Neural progenitor cell (in vitro differentiated cells): ENCODE measurements at regions not wholly inside any gene's neighbourhood (a gene's known extent, or its start where the extent isn't known, plus 50 kb on each side); places are given as distances from the start of the nearest gene placed in this dataset.

Source experiments
- DNase-seq: peaks from one replicate; pipeline ENCODE4 v3.0.0-alpha.2; 2016; ENCODE audit warnings: low spot score
- H2AFZ ChIP-seq: fragments of 200-600 bp; sonication (generic); replicated peaks from 2 replicates; pipeline ENCODE4 v1.6.1; 2016; ENCODE audit warnings: antibody characterized with exemption
- H3F3A ChIP-seq: fragments of 200-600 bp; sonication (generic); 2 replicates; pipeline ENCODE4 v1.6.1; 2016; ENCODE audit warnings: antibody characterized with exemption, low read depth
- H3K27ac ChIP-seq: fragments of 200-600 bp; sonication (generic); 2 replicates; pipeline ENCODE4 v1.5.1; 2016; ENCODE audit warnings: mild to moderate bottlenecking
- H3K27me3 ChIP-seq: fragments of 200-600 bp; sonication (generic); 2 replicates; pipeline ENCODE4 v1.6.1; 2016; ENCODE audit warnings: mild to moderate bottlenecking, moderate library complexity
- H3K36me3 ChIP-seq: fragments of 200-600 bp; sonication (generic); 2 replicates; pipeline ENCODE4 v1.5.1; 2016
- H3K4me1 ChIP-seq: fragments of 200-600 bp; sonication (generic); 2 replicates; pipeline ENCODE4 v1.6.1; 2016; ENCODE audit warnings: mixed run types
- H3K4me2 ChIP-seq: fragments of 200-600 bp; sonication (generic); 2 replicates; pipeline ENCODE4 v1.6.1; 2016
- H3K4me3 ChIP-seq: fragments of 200-600 bp; sonication (generic); 2 replicates; pipeline ENCODE4 v1.5.1; 2016
- H3K79me2 ChIP-seq: fragments of 200-600 bp; sonication (generic); 2 replicates; pipeline ENCODE4 v1.6.1; 2016; ENCODE audit warnings: low read depth
- H3K9ac ChIP-seq: fragments of 200-600 bp; sonication (generic); 2 replicates; pipeline ENCODE4 v1.6.1; 2016
- H3K9me3 ChIP-seq: fragments of 200-600 bp; sonication (generic); 2 replicates; pipeline ENCODE4 v1.5.1; 2016; ENCODE audit warnings: low read depth
- H4K20me1 ChIP-seq: fragments of 200-600 bp; sonication (generic); 2 replicates; pipeline ENCODE4 v1.6.1; 2016; ENCODE audit warnings: low read depth
- H3K27ac Mint-ChIP-seq: 3 replicates; pipeline ENCODE4 v1.8.0; 2021; ENCODE audit warnings: mixed read lengths
- H3K27me3 Mint-ChIP-seq: 2 replicates; pipeline ENCODE4 v1.8.0; 2022; ENCODE audit warnings: low read depth, mild to moderate bottlenecking, inconsistent platforms, moderate library complexity, mixed read lengths; ENCODE audit not compliant: insufficient read depth
- H3K36me3 Mint-ChIP-seq: 3 replicates; pipeline ENCODE4 v1.8.0; 2021; ENCODE audit warnings: mixed read lengths
- H3K4me1 Mint-ChIP-seq: 3 replicates; pipeline ENCODE4 v1.8.0; 2021; ENCODE audit warnings: mixed read lengths
- H3K4me3 Mint-ChIP-seq: 3 replicates; pipeline ENCODE4 v1.8.0; 2021; ENCODE audit warnings: mild to moderate bottlenecking, moderate library complexity, mixed read lengths
- H3K9me3 Mint-ChIP-seq: 3 replicates; pipeline ENCODE4 v1.8.0; 2020; ENCODE audit warnings: mixed read lengths
- CTCF ChIP-seq: fragments of 200-600 bp; sonication (generic); IDR thresholded peaks from 2 replicates; pipeline ENCODE4 v1.5.1; 2017; ENCODE audit warnings: antibody characterized with exemption, mild to moderate bottlenecking
- EZH2 ChIP-seq: fragments of 200-600 bp; sonication (generic); IDR thresholded peaks from 2 replicates; pipeline ENCODE4 v1.6.1; 2017; ENCODE audit warnings: antibody characterized with exemption, mild to moderate bottlenecking, moderate library complexity
- EZH2phosphoT487 ChIP-seq: fragments of 200-600 bp; sonication (generic); IDR thresholded peaks from 2 replicates; pipeline ENCODE4 v1.6.1; 2017; ENCODE audit warnings: antibody characterized with exemption

- H3K4me1 Mint-ChIP-seq, result peaks cover 11% of the 10 kb centered on the region
- peaks cover 7% of the 10 kb centered on the region for H3K9me3 Mint-ChIP-seq
- no peaks in the 10 kb centered on the region for H3K36me3 Mint-ChIP-seq
- Histone ChIP-seq H4K20me1 (no peaks in the 10 kb centered on the region), H3K27me3 (no peaks in the 10 kb centered on the region), H3K4me3 (no peak overlapping the region), H3K9ac (no peak overlapping the region), H3K4me2 (peak overlapping the region; percentile 56), H3K27ac (no peak overlapping the region), H3K4me1 (no peaks in the 10 kb centered on the region), H3F3A (no peaks in the 10 kb centered on the region), H3K79me2 (no peaks in the 10 kb centered on the region), H3K36me3 (no peaks in the 10 kb centered on the region), H2AFZ (peak overlapping the region; percentile 42), H3K9me3 (no peaks in the 10 kb centered on the region)
- H3K27me3 Mint-ChIP-seq, result no peaks in the 10 kb centered on the region
- TF ChIP-seq EZH2phosphoT487 (no peak), EZH2 (no peak), CTCF (no peak)
- peak; percentile 63 for DNase-seq
- peak overlapping the region; percentile 57 for H3K27ac Mint-ChIP-seq
- H3K4me3 Mint-ChIP-seq, result peak overlapping the region; percentile 44
These were observed 59.2 kb upstream of the ADGRB3 start for GRCh38 chr6:68575765-68576439.

- Histone ChIP-seq H3K9me3 (no peaks in the 10 kb centered on the region), H3K4me2 (no peak overlapping the region), H3K27ac (no peak overlapping the region), H3K27me3 (no peaks in the 10 kb centered on the region), H4K20me1 (no peaks in the 10 kb centered on the region), H3F3A (no peaks in the 10 kb centered on the region), H3K9ac (no peak overlapping the region), H3K36me3 (no peaks in the 10 kb centered on the region), H3K4me3 (no peak overlapping the region), H3K79me2 (no peaks in the 10 kb centered on the region), H3K4me1 (no peaks in the 10 kb centered on the region), H2AFZ (no peak overlapping the region)
- Mint-ChIP-seq H3K9me3 (peaks cover 18% of the 10 kb centered on the region), H3K27me3 (no peaks in the 10 kb centered on the region), H3K27ac (no peak overlapping the region), H3K4me1 (peaks cover 11% of the 10 kb centered on the region), H3K4me3 (no peak overlapping the region), H3K36me3 (peaks cover 3% of the 10 kb centered on the region)
- TF ChIP-seq CTCF (no peak), EZH2 (no peak), EZH2phosphoT487 (no peak)
- no peak for DNase-seq
These were observed 62.1 kb upstream of the ADGRB3 start for GRCh38 chr6:68572975-68573374.

- Mint-ChIP-seq H3K4me3 (no peak overlapping the region), H3K36me3 (peaks cover 3% of the 10 kb centered on the region), H3K27me3 (no peaks in the 10 kb centered on the region), H3K4me1 (peaks cover 11% of the 10 kb centered on the region), H3K27ac (no peak overlapping the region), H3K9me3 (peaks cover 23% of the 10 kb centered on the region)
- Histone ChIP-seq H3K27me3 (no peaks in the 10 kb centered on the region), H3K27ac (no peak overlapping the region), H3K36me3 (no peaks in the 10 kb centered on the region), H3K9ac (no peak overlapping the region), H3K4me3 (no peak overlapping the region), H3K9me3 (no peaks in the 10 kb centered on the region), H3F3A (no peaks in the 10 kb centered on the region), H3K79me2 (no peaks in the 10 kb centered on the region), H3K4me1 (no peaks in the 10 kb centered on the region), H4K20me1 (no peaks in the 10 kb centered on the region), H3K4me2 (no peak overlapping the region), H2AFZ (no peak overlapping the region)
- TF ChIP-seq CTCF (peak; percentile 66), EZH2 (no peak)
- DNase-seq, result peak; percentile 63
These were observed 62.6 kb upstream of the ADGRB3 start for GRCh38 chr6:68572525-68572924.
